Astrocyte of the spinal cord (primary cell): ENCODE measurements at regions not wholly inside any gene's neighbourhood (a gene's known extent, or its start where the extent isn't known, plus 50 kb on each side); places are given as distances from the start of the nearest gene placed in this dataset.

Source experiments
- DNase-seq: peaks from one replicate; pipeline ENCODE4 v3.0.0; 2011; ENCODE audit warnings: low read depth, low spot score
- H3K4me3 ChIP-seq: 2 replicates; pipeline ENCODE4 v1.5.1; 2011; ENCODE audit warnings: low read depth, mild to moderate bottlenecking, low read length, moderate library complexity
- CTCF ChIP-seq: IDR thresholded peaks from 2 replicates; pipeline ENCODE4 v1.5.1; 2012; ENCODE audit warnings: low read depth, mild to moderate bottlenecking, low read length, inconsistent platforms
- in situ Hi-C: cut with HindIII; loops from 2 replicates; pipeline ENCODE4 v1.10.0; 2017; ENCODE audit warnings: low sequenced_read_pairs

GRCh38 chr5:97670447-97670846, 487.4 kb upstream of the RIOK2 start:
- no peak for TF ChIP-seq CTCF
- in situ Hi-C loops: no loop called here
- no peak overlapping the region for H3K4me3 ChIP-seq
- no peak for DNase-seq

GRCh38 chr5:97676608-97677007, 493.6 kb upstream of the RIOK2 start:
- no peak for DNase-seq
- TF ChIP-seq CTCF: no peak
- no peak overlapping the region for H3K4me3 ChIP-seq
- in situ Hi-C loops: no loop called here

GRCh38 chr5:97694091-97694490, 511.0 kb upstream of the RIOK2 start:
- DNase-seq: no peak
- TF ChIP-seq CTCF: no peak
- in situ Hi-C loops: no loop called here
- no peak overlapping the region for H3K4me3 ChIP-seq

GRCh38 chr5:97714424-97714823, 531.4 kb upstream of the RIOK2 start:
- in situ Hi-C loops: no loop called here
- no peak for DNase-seq
- no peak overlapping the region for H3K4me3 ChIP-seq
- no peak for TF ChIP-seq CTCF

GRCh38 chr5:97726106-97726505, 543.1 kb upstream of the RIOK2 start:
- DNase-seq: no peak
- H3K4me3 ChIP-seq: no peak overlapping the region
- in situ Hi-C loops: no loop called here
- no peak for TF ChIP-seq CTCF

- DNase-seq: no peak
- in situ Hi-C loops: no loop called here
- H3K4me3 ChIP-seq: no peak overlapping the region
- no peak for TF ChIP-seq CTCF
Observed at GRCh38 chr5:97728920-97729319, 545.9 kb upstream of the RIOK2 start.

- DNase-seq: no peak
- H3K4me3 ChIP-seq: no peak overlapping the region
- in situ Hi-C loops: no loop called here
- TF ChIP-seq CTCF: no peak
Observed at GRCh38 chr5:97729938-97730337, 546.9 kb upstream of the RIOK2 start.
